ENCODE measurements at regions not wholly inside any gene's neighbourhood (a gene's known extent, or its start where the extent isn't known, plus 50 kb on each side); places are given as distances from the start of the nearest gene placed in this dataset.

DNA sequence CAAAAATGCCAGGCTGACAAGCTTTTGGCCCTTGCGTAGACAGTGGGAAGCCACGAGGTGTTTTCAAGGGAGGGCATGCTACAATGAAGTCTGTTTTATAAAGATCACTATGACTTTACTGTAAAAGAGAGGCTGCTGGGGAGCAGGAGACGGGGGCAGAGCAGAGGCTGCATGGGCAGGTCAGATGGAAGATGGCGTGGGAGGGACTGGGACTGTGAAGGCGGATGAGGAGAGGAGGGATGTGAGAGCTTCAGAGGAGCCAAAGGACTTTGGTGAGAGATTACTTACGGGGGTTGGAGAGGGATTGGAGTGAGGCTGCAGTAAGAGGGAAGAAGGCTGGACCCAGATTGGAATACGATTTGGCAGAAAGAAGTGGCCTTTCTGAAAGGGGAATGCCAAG is 86.6 kb upstream of the PCBD1 start:
- no peak for TF ChIP-seq ZBTB7A (IDR thresholded peaks at IDR 0.05; ENCODE audit: low read depth)
- TF ChIP-seq NFIC (IDR thresholded peaks at IDR 0.05), result no peak
- no peak for TF ChIP-seq FOXM1 (IDR thresholded peaks at IDR 0.05; ENCODE audit: borderline replicate concordance, low read depth)
- no peak for TF ChIP-seq TCF12 (IDR thresholded peaks at IDR 0.05; ENCODE audit: low read depth)
- no peak for TF ChIP-seq TEAD4 (IDR thresholded peaks at IDR 0.05)
- TF ChIP-seq REST (IDR thresholded peaks at IDR 0.05; ENCODE audit: low read depth), result no peak
- TF ChIP-seq YY1 (IDR thresholded peaks at IDR 0.05; ENCODE audit: low read depth), result no peak
- no peak for TF ChIP-seq RAD21 (IDR thresholded peaks at IDR 0.05; ENCODE audit: low read depth)
- TF ChIP-seq EP300 (IDR thresholded peaks at IDR 0.05; ENCODE audit: borderline replicate concordance), result no peak
- TF ChIP-seq, protein P1, sequence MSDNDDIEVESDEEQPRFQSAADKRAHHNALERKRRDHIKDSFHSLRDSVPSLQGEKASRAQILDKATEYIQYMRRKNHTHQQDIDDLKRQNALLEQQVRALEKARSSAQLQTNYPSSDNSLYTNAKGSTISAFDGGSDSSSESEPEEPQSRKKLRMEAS (IDR thresholded peaks at IDR 0.05), result no peak
- TF ChIP-seq CEBPB (IDR thresholded peaks at IDR 0.05), result no peak
- TF ChIP-seq CREB1 (IDR thresholded peaks at IDR 0.05; ENCODE audit: low read depth), result no peak
- TF ChIP-seq TAF1 (IDR thresholded peaks at IDR 0.05; ENCODE audit: low read depth), result no peak
- TF ChIP-seq, protein P2, sequence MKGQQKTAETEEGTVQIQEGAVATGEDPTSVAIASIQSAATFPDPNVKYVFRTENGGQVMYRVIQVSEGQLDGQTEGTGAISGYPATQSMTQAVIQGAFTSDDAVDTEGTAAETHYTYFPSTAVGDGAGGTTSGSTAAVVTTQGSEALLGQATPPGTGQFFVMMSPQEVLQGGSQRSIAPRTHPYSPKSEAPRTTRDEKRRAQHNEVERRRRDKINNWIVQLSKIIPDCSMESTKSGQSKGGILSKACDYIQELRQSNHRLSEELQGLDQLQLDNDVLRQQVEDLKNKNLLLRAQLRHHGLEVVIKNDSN (IDR thresholded peaks at IDR 0.05), result no peak
- no peak for TF ChIP-seq EGR1 (IDR thresholded peaks at IDR 0.05)

GRCh38 chr10:70976063-70976695 is 87.8 kb upstream of the PCBD1 start:
- TF ChIP-seq YY1 (IDR thresholded peaks at IDR 0.05; ENCODE audit: low read depth), result no peak
- TF ChIP-seq, protein P2 (IDR thresholded peaks at IDR 0.05), result no peak
- TF ChIP-seq REST (IDR thresholded peaks at IDR 0.05; ENCODE audit: low read depth), result no peak
- TF ChIP-seq TAF1 (IDR thresholded peaks at IDR 0.05; ENCODE audit: low read depth), result no peak
- TF ChIP-seq TCF12 (IDR thresholded peaks at IDR 0.05; ENCODE audit: low read depth), result no peak
- no peak for TF ChIP-seq FOXM1 (IDR thresholded peaks at IDR 0.05; ENCODE audit: borderline replicate concordance, low read depth)
- no peak for TF ChIP-seq RAD21 (IDR thresholded peaks at IDR 0.05; ENCODE audit: low read depth)
- no peak for TF ChIP-seq EP300 (IDR thresholded peaks at IDR 0.05; ENCODE audit: borderline replicate concordance)
- TF ChIP-seq CEBPB (IDR thresholded peaks at IDR 0.05), result no peak

GRCh38 chr10:70977625-70978024 is 89.3 kb upstream of the PCBD1 start:
- TF ChIP-seq YY1 (IDR thresholded peaks at IDR 0.05; ENCODE audit: low read depth), result no peak
- TF ChIP-seq, protein P2 (IDR thresholded peaks at IDR 0.05), result no peak
- no peak for TF ChIP-seq NFIC (IDR thresholded peaks at IDR 0.05)
- no peak for TF ChIP-seq EGR1 (IDR thresholded peaks at IDR 0.05)
- no peak for TF ChIP-seq TAF1 (IDR thresholded peaks at IDR 0.05; ENCODE audit: low read depth)
- no peak for TF ChIP-seq TCF12 (IDR thresholded peaks at IDR 0.05; ENCODE audit: low read depth)
- no peak for TF ChIP-seq REST (IDR thresholded peaks at IDR 0.05; ENCODE audit: low read depth)

GRCh38 chr10:70978181-70978580 is 89.8 kb upstream of the PCBD1 start:
- TF ChIP-seq YY1 (IDR thresholded peaks at IDR 0.05; ENCODE audit: low read depth) (no peak), ZBTB7A (IDR thresholded peaks at IDR 0.05; ENCODE audit: low read depth) (no peak), REST (IDR thresholded peaks at IDR 0.05; ENCODE audit: low read depth) (no peak), TCF12 (IDR thresholded peaks at IDR 0.05; ENCODE audit: low read depth) (no peak), CEBPB (IDR thresholded peaks at IDR 0.05) (no peak), CREB1 (IDR thresholded peaks at IDR 0.05; ENCODE audit: low read depth) (no peak), EP300 (IDR thresholded peaks at IDR 0.05; ENCODE audit: borderline replicate concordance) (no peak), EGR1 (IDR thresholded peaks at IDR 0.05) (no peak), FOXM1 (IDR thresholded peaks at IDR 0.05; ENCODE audit: borderline replicate concordance, low read depth) (no peak), TAF1 (IDR thresholded peaks at IDR 0.05; ENCODE audit: low read depth) (no peak), NFIC (IDR thresholded peaks at IDR 0.05) (no peak), RAD21 (IDR thresholded peaks at IDR 0.05; ENCODE audit: low read depth) (no peak), TEAD4 (IDR thresholded peaks at IDR 0.05) (no peak)
- TF ChIP-seq, protein P1 (IDR thresholded peaks at IDR 0.05), result no peak
- TF ChIP-seq, protein P2 (IDR thresholded peaks at IDR 0.05), result no peak

Data from Ishikawa (cell line).